Type B pancreatic cell (in vitro differentiated cells): ENCODE measurements at regions not wholly inside any gene's neighbourhood (a gene's known extent, or its start where the extent isn't known, plus 50 kb on each side); places are given as distances from the start of the nearest gene placed in this dataset.

Experiments
- DNase-seq: peaks from one replicate; pipeline ENCODE4 v3.0.0; 2021; ENCODE audit warnings: mixed read lengths; ENCODE audit not compliant: unreplicated experiment; ENCODE audit errors: extremely low spot score
- H3K27ac Mint-ChIP-seq: 2 replicates; pipeline ENCODE4 v1.8.0; 2021; ENCODE audit warnings: mild to moderate bottlenecking, mixed read lengths
- H3K27me3 Mint-ChIP-seq: 2 replicates; pipeline ENCODE4 v1.8.0; 2021; ENCODE audit warnings: mixed read lengths
- H3K36me3 Mint-ChIP-seq: 2 replicates; pipeline ENCODE4 v1.8.0; 2021; ENCODE audit warnings: mixed read lengths
- H3K4me1 Mint-ChIP-seq: one replicate; pipeline ENCODE4 v1.8.0; 2021; ENCODE audit warnings: mixed read lengths; ENCODE audit not compliant: unreplicated experiment
- H3K4me3 Mint-ChIP-seq: 2 replicates; pipeline ENCODE4 v1.8.0; 2021; ENCODE audit warnings: mild to moderate bottlenecking, mixed read lengths
- H3K9me3 Mint-ChIP-seq: 2 replicates; pipeline ENCODE4 v1.8.0; 2021; ENCODE audit warnings: mixed read lengths
- CTCF ChIP-seq: fragments of 200-600 bp; sonication (generic); conservative IDR thresholded peaks from 2 replicates; pipeline ENCODE4 v1.5.0; 2021; ENCODE audit warnings: antibody characterized with exemption, mild to moderate bottlenecking

DNA sequence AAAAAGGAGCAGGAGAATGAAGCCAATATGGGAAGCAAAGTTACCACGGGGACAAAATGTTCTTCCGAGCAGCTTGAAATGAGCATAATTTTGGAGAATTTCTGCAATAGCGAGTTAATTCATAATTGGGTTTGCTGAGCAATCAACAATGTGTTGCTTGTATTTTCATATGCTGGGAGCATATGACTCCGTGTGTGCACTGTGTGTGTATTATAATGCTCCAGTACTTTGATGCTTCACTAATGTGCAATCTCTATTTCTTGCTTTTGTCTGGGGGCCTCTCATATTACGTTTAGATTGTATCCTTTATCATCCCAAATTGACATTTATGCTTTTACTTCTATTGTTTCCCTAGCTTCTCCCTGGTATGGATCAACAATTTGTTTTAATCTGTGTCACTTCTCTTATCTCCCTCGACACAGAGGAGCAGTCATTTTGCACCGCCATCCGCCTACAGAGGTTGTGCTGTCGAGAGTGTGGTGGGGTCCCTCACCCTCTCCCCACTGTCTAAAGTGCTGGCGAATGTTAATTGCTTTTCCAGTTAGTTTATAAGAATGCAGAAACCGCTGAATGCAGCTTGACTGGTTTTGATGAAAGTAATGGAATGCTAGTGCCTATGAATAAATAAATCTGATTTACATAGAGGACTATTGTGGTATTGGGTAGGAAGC, 372.5 kb upstream of the WWC1 start:
- no peak for DNase-seq
- Mint-ChIP-seq H3K27ac (no peak overlapping the region), H3K4me1 (peaks cover 40% of the 10 kb centered on the region)

GRCh38 chr5:167920589-167920988, 370.9 kb upstream of the WWC1 start:
- Mint-ChIP-seq H3K4me3 (no peak overlapping the region), H3K27me3 (peaks cover 14% of the 10 kb centered on the region), H3K4me1 (peaks cover 36% of the 10 kb centered on the region), H3K27ac (no peak overlapping the region), H3K9me3 (peaks cover 19% of the 10 kb centered on the region), H3K36me3 (peaks cover 10% of the 10 kb centered on the region)
- DNase-seq = no peak
- TF ChIP-seq CTCF = no peak

More for the DNA sequence above, 372.5 kb upstream of the WWC1 start:
- TF ChIP-seq CTCF = no peak
- Mint-ChIP-seq H3K27me3 (peaks cover 19% of the 10 kb centered on the region), H3K36me3 (peaks cover 9% of the 10 kb centered on the region), H3K9me3 (peaks cover 19% of the 10 kb centered on the region), H3K4me3 (peak overlapping the region; percentile 26)

GRCh38 chr5:167921796-167922195, 369.6 kb upstream of the WWC1 start:
- H3K27me3 Mint-ChIP-seq = peaks cover 15% of the 10 kb centered on the region
- no peak for DNase-seq
- no peak for TF ChIP-seq CTCF
- H3K9me3 Mint-ChIP-seq = peaks cover 21% of the 10 kb centered on the region
- H3K27ac Mint-ChIP-seq = no peak overlapping the region
- no peak overlapping the region for H3K4me3 Mint-ChIP-seq
- H3K36me3 Mint-ChIP-seq = peaks cover 11% of the 10 kb centered on the region
- H3K4me1 Mint-ChIP-seq = peaks cover 31% of the 10 kb centered on the region

DNA sequence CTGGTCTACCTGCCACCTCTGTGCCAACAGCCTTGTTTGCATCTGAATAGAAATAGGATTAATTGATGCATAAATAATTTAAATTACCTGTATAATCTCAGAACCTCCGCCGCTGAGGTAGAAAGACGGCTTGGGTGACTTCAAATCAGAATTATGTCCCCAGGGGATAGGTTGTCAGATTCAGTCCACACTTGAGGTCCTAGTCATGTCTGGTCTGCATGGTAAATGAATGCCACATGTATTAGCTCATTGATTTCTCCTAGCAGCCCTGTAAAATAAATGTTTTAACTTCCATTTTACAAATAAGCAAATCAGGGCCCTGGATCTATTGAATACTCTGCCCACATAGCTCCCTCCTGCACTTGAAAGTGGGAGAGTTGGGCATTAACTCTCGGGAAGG, 368.0 kb upstream of the WWC1 start:
- Mint-ChIP-seq H3K36me3 (peaks cover 11% of the 10 kb centered on the region), H3K4me3 (no peak overlapping the region), H3K9me3 (peaks cover 21% of the 10 kb centered on the region), H3K27me3 (peaks cover 15% of the 10 kb centered on the region), H3K27ac (no peak overlapping the region), H3K4me1 (peaks cover 18% of the 10 kb centered on the region)
- TF ChIP-seq CTCF = no peak
- DNase-seq = no peak

DNA sequence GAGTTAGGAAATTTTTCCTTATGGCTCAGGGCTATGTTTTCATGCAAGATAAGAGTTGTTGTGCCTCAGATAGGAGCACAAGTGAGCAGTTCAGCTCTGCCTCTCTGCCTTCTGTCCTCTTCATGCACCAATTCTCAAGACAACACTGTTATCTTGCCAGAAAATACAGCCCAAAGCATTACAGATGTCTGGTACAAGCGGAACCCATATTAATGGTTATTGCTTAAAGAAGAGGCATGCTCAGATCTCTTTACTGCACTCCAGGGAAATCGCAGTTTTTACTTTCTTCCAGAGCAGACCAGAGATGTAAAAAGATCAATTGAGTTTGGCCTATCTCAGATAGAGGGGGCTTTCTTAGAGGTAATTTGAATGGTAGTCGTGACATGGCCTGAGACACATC, 361.6 kb upstream of the WWC1 start:
- Mint-ChIP-seq H3K36me3 (peaks cover 5% of the 10 kb centered on the region), H3K9me3 (peaks cover 6% of the 10 kb centered on the region), H3K4me3 (no peak overlapping the region), H3K27ac (no peak overlapping the region), H3K27me3 (peaks cover 19% of the 10 kb centered on the region), H3K4me1 (no peaks in the 10 kb centered on the region)
- no peak for TF ChIP-seq CTCF
- no peak for DNase-seq
